ENCODE measurements at regions not wholly inside any gene's neighbourhood (a gene's known extent, or its start where the extent isn't known, plus 50 kb on each side); places are given as distances from the start of the nearest gene placed in this dataset.

DNA sequence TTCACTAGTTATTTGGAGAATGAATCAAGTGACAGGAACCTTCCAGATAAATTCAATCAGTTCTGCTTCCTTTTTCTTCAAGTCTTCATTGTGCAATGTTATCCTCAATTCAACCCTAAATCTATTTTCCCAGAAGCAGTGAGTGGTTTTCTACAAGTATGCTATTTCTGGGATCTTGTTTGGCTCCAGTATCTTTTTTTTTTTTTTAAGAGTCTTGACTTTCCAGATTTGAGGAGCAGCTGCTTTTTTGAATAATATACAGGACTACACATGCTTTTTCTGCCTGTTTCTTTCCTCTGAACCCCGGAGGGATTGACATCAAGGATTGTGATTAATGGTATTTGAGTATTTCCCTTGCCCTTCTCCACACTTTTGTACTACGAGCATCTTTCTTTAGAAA, 339.2 kb upstream of the JAG1 start:
- TF ChIP-seq, protein P1, sequence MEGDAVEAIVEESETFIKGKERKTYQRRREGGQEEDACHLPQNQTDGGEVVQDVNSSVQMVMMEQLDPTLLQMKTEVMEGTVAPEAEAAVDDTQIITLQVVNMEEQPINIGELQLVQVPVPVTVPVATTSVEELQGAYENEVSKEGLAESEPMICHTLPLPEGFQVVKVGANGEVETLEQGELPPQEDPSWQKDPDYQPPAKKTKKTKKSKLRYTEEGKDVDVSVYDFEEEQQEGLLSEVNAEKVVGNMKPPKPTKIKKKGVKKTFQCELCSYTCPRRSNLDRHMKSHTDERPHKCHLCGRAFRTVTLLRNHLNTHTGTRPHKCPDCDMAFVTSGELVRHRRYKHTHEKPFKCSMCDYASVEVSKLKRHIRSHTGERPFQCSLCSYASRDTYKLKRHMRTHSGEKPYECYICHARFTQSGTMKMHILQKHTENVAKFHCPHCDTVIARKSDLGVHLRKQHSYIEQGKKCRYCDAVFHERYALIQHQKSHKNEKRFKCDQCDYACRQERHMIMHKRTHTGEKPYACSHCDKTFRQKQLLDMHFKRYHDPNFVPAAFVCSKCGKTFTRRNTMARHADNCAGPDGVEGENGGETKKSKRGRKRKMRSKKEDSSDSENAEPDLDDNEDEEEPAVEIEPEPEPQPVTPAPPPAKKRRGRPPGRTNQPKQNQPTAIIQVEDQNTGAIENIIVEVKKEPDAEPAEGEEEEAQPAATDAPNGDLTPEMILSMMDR (conservative IDR thresholded peaks at IDR 0.05 in 1 of 2, IDR thresholded peaks at IDR 0.05 in 1 of 2; ENCODE audit: extremely low read depth in 1 of 2, insufficient read depth in 1 of 2, low read depth in 1 of 2, low read length in 2 of 2) = no peak
- TF ChIP-seq EZH2 (IDR thresholded peaks at IDR 0.05; ENCODE audit: borderline replicate concordance, low read length) = no peak

Data from mammary epithelial cell (primary cell).